HG02973 (cell line): ENCODE measurements at regions not wholly inside any gene's neighbourhood (a gene's known extent, or its start where the extent isn't known, plus 50 kb on each side); places are given as distances from the start of the nearest gene placed in this dataset.

Experiments used
- ATAC-seq: cut with Tn5 transposase; IDR thresholded peaks from one replicate; pipeline ENCODE4 v1.9.1; 2021; ENCODE audit warnings: moderate library complexity; ENCODE audit not compliant: unreplicated experiment

- ATAC-seq: no peak
These were observed 218.0 kb downstream of the TMEM38B start for GRCh38 chr9:105912157-105912862.

- ATAC-seq: no peak
These were observed 218.6 kb downstream of the TMEM38B start for GRCh38 chr9:105912863-105913516.

GRCh38 chr9:105921057-105921726 lies 226.9 kb downstream of the TMEM38B start:
- no peak for ATAC-seq

- ATAC-seq: no peak
These were observed 234.1 kb downstream of the TMEM38B start for GRCh38 chr9:105928416-105928815.

GRCh38 chr9:105930011-105930627 lies 235.8 kb downstream of the TMEM38B start:
- ATAC-seq: no peak

- no peak for ATAC-seq
These were observed 237.9 kb downstream of the TMEM38B start for GRCh38 chr9:105932276-105932675.

GRCh38 chr9:105950448-105950847 lies 256.1 kb downstream of the TMEM38B start:
- ATAC-seq: no peak

- ATAC-seq: no peak
These were observed 256.6 kb downstream of the TMEM38B start for GRCh38 chr9:105950894-105951293.

GRCh38 chr9:105954517-105954916 lies 260.2 kb downstream of the TMEM38B start:
- no peak for ATAC-seq

- no peak for ATAC-seq
These were observed 263.5 kb downstream of the TMEM38B start for GRCh38 chr9:105957830-105958229.

- no peak for ATAC-seq
These were observed 264.2 kb downstream of the TMEM38B start for GRCh38 chr9:105958587-105958986.

GRCh38 chr9:105959531-105959930 lies 265.2 kb downstream of the TMEM38B start:
- no peak for ATAC-seq

GRCh38 chr9:105963343-105964099 lies 269.2 kb downstream of the TMEM38B start:
- no peak for ATAC-seq

GRCh38 chr9:105964156-105964555 lies 269.8 kb downstream of the TMEM38B start:
- no peak for ATAC-seq

GRCh38 chr9:105966834-105967233 lies 272.5 kb downstream of the TMEM38B start:
- no peak for ATAC-seq

GRCh38 chr9:105967248-105967647 lies 272.9 kb downstream of the TMEM38B start:
- no peak for ATAC-seq

- no peak for ATAC-seq
These were observed 273.5 kb downstream of the TMEM38B start for GRCh38 chr9:105967797-105968196.

GRCh38 chr9:105968811-105969466 lies 274.6 kb downstream of the TMEM38B start:
- no peak for ATAC-seq

- ATAC-seq: no peak
These were observed 275.3 kb downstream of the TMEM38B start for GRCh38 chr9:105969636-105970035.

- no peak for ATAC-seq
These were observed 277.6 kb downstream of the TMEM38B start for GRCh38 chr9:105971986-105972385.
